ENCODE measurements at regions not wholly inside any gene's neighbourhood (a gene's known extent, or its start where the extent isn't known, plus 50 kb on each side); places are given as distances from the start of the nearest gene placed in this dataset.

DNA sequence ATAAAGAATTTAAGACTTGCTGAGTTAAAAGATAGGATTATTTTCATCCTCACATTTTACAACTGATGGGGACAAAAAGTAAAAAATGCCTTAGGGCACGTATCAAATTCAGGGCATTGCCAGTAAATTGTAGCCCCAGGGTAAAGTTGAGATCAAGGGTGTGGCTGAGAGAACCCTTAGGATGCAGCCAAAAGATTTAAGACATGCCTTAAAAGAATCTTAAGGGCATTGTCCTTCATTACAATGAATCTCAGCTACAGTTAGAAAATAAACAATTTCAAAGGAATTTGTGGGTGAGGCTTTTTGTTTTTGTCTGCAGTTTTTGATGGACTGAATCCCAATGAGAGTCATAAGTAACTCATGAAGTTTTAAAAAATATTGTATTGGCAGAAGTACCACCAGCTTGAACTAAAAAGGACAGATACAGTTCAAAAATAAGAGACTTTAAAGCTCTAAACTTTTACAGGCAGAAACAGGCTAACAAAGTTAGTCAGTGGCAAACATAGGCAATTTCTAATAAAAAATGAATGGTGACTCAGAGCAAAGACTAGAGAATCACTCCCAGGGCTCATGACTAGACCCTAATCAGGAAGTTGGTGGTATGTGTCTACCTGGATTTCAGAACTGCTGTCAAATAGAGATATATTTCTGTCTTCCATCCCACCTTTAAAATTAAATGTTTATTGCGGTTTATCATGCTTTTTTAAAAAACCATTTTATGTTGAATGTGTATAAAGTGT is 165.1 kb upstream of the SNX7 start:
- Histone ChIP-seq H3K27ac (ENCODE audit: low read depth in 1 of 2, low read length in 1 of 2) (no peak overlapping the region), H3K9me3 (ENCODE audit: control insufficient read depth in 4 of 4, insufficient read depth in 3 of 4, low read length in 3 of 4) (peaks cover 0 to 1% (median 0%) of the 10 kb centered on the region in 4 donors), H3K36me3 (ENCODE audit: control insufficient read depth in 4 of 4, insufficient read depth in 4 of 4, low read length in 4 of 4) (no peaks in the 10 kb centered on the region), H3K4me3 (no peak overlapping the region), H3K4me1 (ENCODE audit: control insufficient read depth in 5 of 5, insufficient read depth in 5 of 5, low read length in 5 of 5) (no peaks in the 10 kb centered on the region), H3K9ac (ENCODE audit: insufficient read depth in 1 of 2, low read length in 2 of 2) (no peak overlapping the region), H3K27me3 (ENCODE audit: control insufficient read depth in 3 of 3, insufficient read depth in 3 of 3, low read length in 2 of 3) (no peaks in the 10 kb centered on the region)
- TF ChIP-seq, protein P1, sequence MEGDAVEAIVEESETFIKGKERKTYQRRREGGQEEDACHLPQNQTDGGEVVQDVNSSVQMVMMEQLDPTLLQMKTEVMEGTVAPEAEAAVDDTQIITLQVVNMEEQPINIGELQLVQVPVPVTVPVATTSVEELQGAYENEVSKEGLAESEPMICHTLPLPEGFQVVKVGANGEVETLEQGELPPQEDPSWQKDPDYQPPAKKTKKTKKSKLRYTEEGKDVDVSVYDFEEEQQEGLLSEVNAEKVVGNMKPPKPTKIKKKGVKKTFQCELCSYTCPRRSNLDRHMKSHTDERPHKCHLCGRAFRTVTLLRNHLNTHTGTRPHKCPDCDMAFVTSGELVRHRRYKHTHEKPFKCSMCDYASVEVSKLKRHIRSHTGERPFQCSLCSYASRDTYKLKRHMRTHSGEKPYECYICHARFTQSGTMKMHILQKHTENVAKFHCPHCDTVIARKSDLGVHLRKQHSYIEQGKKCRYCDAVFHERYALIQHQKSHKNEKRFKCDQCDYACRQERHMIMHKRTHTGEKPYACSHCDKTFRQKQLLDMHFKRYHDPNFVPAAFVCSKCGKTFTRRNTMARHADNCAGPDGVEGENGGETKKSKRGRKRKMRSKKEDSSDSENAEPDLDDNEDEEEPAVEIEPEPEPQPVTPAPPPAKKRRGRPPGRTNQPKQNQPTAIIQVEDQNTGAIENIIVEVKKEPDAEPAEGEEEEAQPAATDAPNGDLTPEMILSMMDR (IDR thresholded peaks at IDR 0.05; ENCODE audit: control extremely low read depth, extremely low read depth): no peak
- no peak for DNase-seq
- ATAC-seq (ENCODE audit: insufficient read depth, low FRiP score): no peak
- WGBS, 2 donors: 84 to 86% methylated on average over 2 of the region's 2 CpGs

DNA sequence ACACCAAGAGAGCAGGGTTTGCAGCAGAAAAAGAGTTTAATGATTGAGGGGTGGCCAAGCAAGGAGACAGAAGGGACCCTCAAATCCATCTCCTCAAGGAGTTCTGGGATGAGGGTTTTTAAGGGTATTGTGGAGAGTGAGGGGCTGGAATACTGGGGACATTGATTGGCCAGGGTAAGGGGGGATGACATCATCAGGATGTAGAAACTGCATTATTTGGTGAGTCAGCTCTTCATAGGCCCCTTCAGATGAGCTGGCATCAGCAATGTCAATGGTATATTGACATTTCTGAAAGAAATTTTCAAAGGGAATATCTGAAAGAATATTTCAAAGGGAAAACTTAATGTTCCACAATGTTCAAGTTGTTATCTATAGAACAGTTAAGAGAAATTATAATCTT is 168.1 kb upstream of the SNX7 start:
- Histone ChIP-seq H3K36me3 (ENCODE audit: control insufficient read depth in 4 of 4, insufficient read depth in 4 of 4, low read length in 4 of 4) (no peaks in the 10 kb centered on the region), H3K9ac (ENCODE audit: insufficient read depth in 1 of 2, low read length in 2 of 2) (no peak overlapping the region), H3K27me3 (ENCODE audit: control insufficient read depth in 3 of 3, insufficient read depth in 3 of 3, low read length in 2 of 3) (no peaks in the 10 kb centered on the region), H3K4me1 (ENCODE audit: control insufficient read depth in 5 of 5, insufficient read depth in 5 of 5, low read length in 5 of 5) (no peaks in the 10 kb centered on the region), H3K4me3 (no peak overlapping the region), H3K27ac (ENCODE audit: low read depth in 1 of 2, low read length in 1 of 2) (no peak overlapping the region), H3K9me3 (ENCODE audit: control insufficient read depth in 4 of 4, insufficient read depth in 3 of 4, low read length in 3 of 4) (no peaks in the 10 kb centered on the region)
- DNase-seq (no peak), ATAC-seq (ENCODE audit: insufficient read depth, low FRiP score) (no peak)
- TF ChIP-seq, protein P1 (IDR thresholded peaks at IDR 0.05; ENCODE audit: control extremely low read depth, extremely low read depth): no peak

DNA sequence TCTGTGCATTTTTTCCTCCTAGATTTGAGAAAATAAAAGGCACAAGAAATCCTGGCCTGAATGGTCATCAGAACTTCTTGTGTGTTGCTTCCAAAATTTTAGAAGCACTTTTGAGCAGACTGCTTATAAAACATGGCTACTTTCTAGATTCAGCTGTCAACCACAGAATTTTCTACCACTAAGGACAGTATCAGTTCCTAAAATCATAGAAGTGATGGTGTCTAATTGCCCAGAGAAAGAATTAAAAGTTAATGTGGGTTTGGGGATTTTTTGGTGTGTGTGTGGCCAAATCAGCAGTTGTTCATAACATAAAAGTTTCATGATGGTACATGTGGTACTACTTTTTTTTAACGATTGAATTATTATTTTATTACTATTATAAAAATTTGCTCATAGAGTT is 171.4 kb upstream of the SNX7 start:
- Histone ChIP-seq H3K9ac (ENCODE audit: insufficient read depth in 1 of 2, low read length in 2 of 2) (no peak overlapping the region), H3K36me3 (ENCODE audit: control insufficient read depth in 4 of 4, insufficient read depth in 4 of 4, low read length in 4 of 4) (no peaks in the 10 kb centered on the region), H3K9me3 (ENCODE audit: control insufficient read depth in 4 of 4, insufficient read depth in 3 of 4, low read length in 3 of 4) (no peaks in the 10 kb centered on the region), H3K27me3 (ENCODE audit: control insufficient read depth in 3 of 3, insufficient read depth in 3 of 3, low read length in 2 of 3) (no peaks in the 10 kb centered on the region), H3K4me3 (no peak overlapping the region), H3K27ac (ENCODE audit: low read depth in 1 of 2, low read length in 1 of 2) (no peak overlapping the region), H3K4me1 (ENCODE audit: control insufficient read depth in 5 of 5, insufficient read depth in 5 of 5, low read length in 5 of 5) (no peaks in the 10 kb centered on the region)
- no peak for DNase-seq
- TF ChIP-seq, protein P1 (IDR thresholded peaks at IDR 0.05; ENCODE audit: control extremely low read depth, extremely low read depth): no peak
- 93 to 96% methylated on average over 1 of the region's 1 CpG for WGBS, 2 donors
- no peak for ATAC-seq (ENCODE audit: insufficient read depth, low FRiP score)

DNA sequence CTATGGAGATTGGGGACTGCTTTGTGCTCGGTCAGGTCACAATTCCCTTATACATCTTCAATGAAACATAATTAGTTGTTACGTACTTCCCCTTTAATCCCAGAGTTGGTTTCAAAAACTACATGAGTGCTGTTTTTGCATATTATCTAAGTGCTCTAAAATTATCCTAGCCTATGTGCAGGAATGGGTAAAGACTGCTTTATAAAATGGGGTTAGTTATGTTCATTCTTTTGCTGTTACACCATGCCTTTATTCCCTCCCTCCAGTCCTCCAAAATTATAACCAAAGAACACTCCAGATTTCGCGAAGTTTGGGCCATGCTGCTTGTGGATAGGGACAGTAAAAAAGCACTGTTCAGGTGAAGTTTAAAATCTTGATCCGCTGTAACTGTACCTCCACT is 173.9 kb upstream of the SNX7 start:
- no peaks in the 10 kb centered on the region for H3K36me3 ChIP-seq (ENCODE audit: control insufficient read depth in 4 of 4, insufficient read depth in 4 of 4, low read length in 4 of 4)
- H3K9me3 ChIP-seq (ENCODE audit: control insufficient read depth in 4 of 4, insufficient read depth in 3 of 4, low read length in 3 of 4): no peaks in the 10 kb centered on the region
- H3K9ac ChIP-seq (ENCODE audit: insufficient read depth in 1 of 2, low read length in 2 of 2): no peak overlapping the region
- TF ChIP-seq, protein P1 (IDR thresholded peaks at IDR 0.05; ENCODE audit: control extremely low read depth, extremely low read depth): no peak
- H3K27me3 ChIP-seq (ENCODE audit: control insufficient read depth in 3 of 3, insufficient read depth in 3 of 3, low read length in 2 of 3): no peaks in the 10 kb centered on the region
- DNase-seq: no peak
- H3K27ac ChIP-seq (ENCODE audit: low read depth in 1 of 2, low read length in 1 of 2): no peak overlapping the region
- H3K4me1 ChIP-seq (ENCODE audit: control insufficient read depth in 5 of 5, insufficient read depth in 5 of 5, low read length in 5 of 5): no peaks in the 10 kb centered on the region
- no peak for ATAC-seq (ENCODE audit: insufficient read depth, low FRiP score)
- 87 to 89% methylated on average over 5 of the region's 5 CpGs for WGBS, 2 donors
- no peak overlapping the region for H3K4me3 ChIP-seq
